Stimulated activated CD4-positive, alpha-beta T cell treated with anti-CD3 and anti-CD28 coated beads, TNF-alpha, amount 100 ng/mL, for 4 hours (primary cell): ENCODE measurements at regions not wholly inside any gene's neighbourhood (a gene's known extent, or its start where the extent isn't known, plus 50 kb on each side); places are given as distances from the start of the nearest gene placed in this dataset.

ENCODE experiments used
- DNase-seq, 3 experiments: peaks; one replicate each; pipeline ENCODE4 v3.0.0-alpha.2; 2020; ENCODE audit warnings: low read depth in 3 of 3

- DNase-seq = no peak
Observed at GRCh38 chr1:87508247-87508787, 179.6 kb downstream of the LMO4 start.

GRCh38 chr1:87510540-87510939 is 181.9 kb downstream of the LMO4 start:
- no peak for DNase-seq

- no peak for DNase-seq
Observed at GRCh38 chr1:87511449-87511848, 182.8 kb downstream of the LMO4 start.

- no peak for DNase-seq
Observed at GRCh38 chr1:87512431-87512830, 183.8 kb downstream of the LMO4 start.

GRCh38 chr1:87513255-87513654 is 184.6 kb downstream of the LMO4 start:
- no peak for DNase-seq

GRCh38 chr1:87513966-87514660 is 185.4 kb downstream of the LMO4 start:
- DNase-seq = no peak

- DNase-seq = no peak
Observed at GRCh38 chr1:87515781-87516180, 187.1 kb downstream of the LMO4 start.

GRCh38 chr1:87518794-87519193 is 190.1 kb downstream of the LMO4 start:
- no peak for DNase-seq

- no peak for DNase-seq
Observed at GRCh38 chr1:87521452-87521851, 192.8 kb downstream of the LMO4 start.

GRCh38 chr1:87523466-87523865 is 194.8 kb downstream of the LMO4 start:
- no peak for DNase-seq

GRCh38 chr1:87524021-87524754 is 195.5 kb downstream of the LMO4 start:
- no peak for DNase-seq

GRCh38 chr1:87528754-87529517 is 200.3 kb downstream of the LMO4 start:
- DNase-seq = no peak

GRCh38 chr1:87530042-87530807 is 201.5 kb downstream of the LMO4 start:
- DNase-seq = no peak

- no peak for DNase-seq
Observed at GRCh38 chr1:87535551-87535950, 206.9 kb downstream of the LMO4 start.

- DNase-seq = no peak
Observed at GRCh38 chr1:87539147-87539546, 210.5 kb downstream of the LMO4 start.

GRCh38 chr1:87542697-87543096 is 214.0 kb downstream of the LMO4 start:
- no peak for DNase-seq

- no peak for DNase-seq
Observed at GRCh38 chr1:87549738-87550137, 221.1 kb downstream of the LMO4 start.

GRCh38 chr1:87553511-87553910 is 224.8 kb downstream of the LMO4 start:
- DNase-seq = no peak

- no peak for DNase-seq
Observed at GRCh38 chr1:87555366-87555765, 226.7 kb downstream of the LMO4 start.

GRCh38 chr1:87556326-87556725 is 227.6 kb downstream of the LMO4 start:
- DNase-seq = no peak

GRCh38 chr1:87558921-87559320 is 230.2 kb downstream of the LMO4 start:
- DNase-seq = no peak

GRCh38 chr1:87560137-87560536 is 231.5 kb downstream of the LMO4 start:
- DNase-seq = no peak
